MM.1S (cell line): ENCODE measurements at regions not wholly inside any gene's neighbourhood (a gene's known extent, or its start where the extent isn't known, plus 50 kb on each side); places are given as distances from the start of the nearest gene placed in this dataset.

ENCODE experiments used
- DNase-seq: peaks from one replicate; pipeline ENCODE4 v3.0.0-alpha.2; 2015
- H2AFZ ChIP-seq: fragments of 300-600 bp; sonication (generic); 2 replicates; pipeline ENCODE4 v1.6.0; 2016; ENCODE audit warnings: antibody characterized with exemption, low read length
- H3F3A ChIP-seq: fragments of 300-600 bp; sonication (generic); 2 replicates; pipeline ENCODE4 v1.6.1; 2016; ENCODE audit warnings: mild to moderate bottlenecking, antibody characterized with exemption, low read length, moderate library complexity, mixed read lengths; ENCODE audit not compliant: insufficient read depth
- H3K27ac ChIP-seq: fragments of 300-600 bp; sonication (generic); 2 replicates; pipeline ENCODE4 v1.5.1; 2016; ENCODE audit warnings: mild to moderate bottlenecking, low read length
- H3K27me3 ChIP-seq: fragments of 300-600 bp; sonication (generic); replicated peaks from 2 replicates; pipeline ENCODE4 v1.6.0; 2016; ENCODE audit warnings: low read length; ENCODE audit not compliant: insufficient read depth
- H3K36me3 ChIP-seq: fragments of 300-600 bp; sonication (generic); replicated peaks from 2 replicates; pipeline ENCODE4 v1.6.1; 2016; ENCODE audit warnings: mild to moderate bottlenecking, low read length, mixed read lengths; ENCODE audit not compliant: insufficient read depth
- H3K4me1 ChIP-seq: fragments of 300-600 bp; sonication (generic); 2 replicates; pipeline ENCODE4 v1.6.1; 2016; ENCODE audit warnings: low read length, mixed read lengths
- H3K4me2 ChIP-seq: fragments of 300-600 bp; sonication (generic); 2 replicates; pipeline ENCODE4 v1.6.0; 2016; ENCODE audit warnings: low read depth, low read length
- H3K4me3 ChIP-seq: fragments of 300-600 bp; sonication (generic); 2 replicates; pipeline ENCODE4 v1.5.1; 2016; ENCODE audit warnings: low read length, mixed read lengths
- H3K79me2 ChIP-seq: fragments of 300-600 bp; sonication (generic); 2 replicates; pipeline ENCODE4 v1.6.1; 2016; ENCODE audit warnings: mixed run types, low read length, mixed read lengths
- H3K9ac ChIP-seq: fragments of 300-600 bp; sonication (generic); 2 replicates; pipeline ENCODE4 v1.6.1; 2016; ENCODE audit warnings: low read length, mixed read lengths
- H3K9me2 ChIP-seq: fragments of 300-600 bp; sonication (generic); replicated peaks from 2 replicates; pipeline ENCODE4 v1.6.1; 2016; ENCODE audit warnings: mild to moderate bottlenecking, low read length, mixed read lengths; ENCODE audit not compliant: insufficient read depth
- H3K9me3 ChIP-seq: fragments of 300-600 bp; sonication (generic); replicated peaks from 2 replicates; pipeline ENCODE4 v1.6.1; 2016; ENCODE audit warnings: mild to moderate bottlenecking, low read length, mixed read lengths; ENCODE audit not compliant: insufficient read depth
- H4K20me1 ChIP-seq: fragments of 300-600 bp; sonication (generic); 2 replicates; pipeline ENCODE4 v1.6.1; 2016; ENCODE audit warnings: mild to moderate bottlenecking, low read length, moderate library complexity, mixed read lengths; ENCODE audit not compliant: insufficient read depth
- EZH2 ChIP-seq: fragments of 300-600 bp; sonication (generic); optimal IDR thresholded peaks from 2 replicates; pipeline ENCODE3; 2017; ENCODE audit warnings: low read depth, mild to moderate bottlenecking, antibody characterized with exemption, low read length, mixed read lengths
- EZH2phosphoT487 ChIP-seq: fragments of 300-600 bp; sonication (generic); IDR thresholded peaks from 2 replicates; pipeline ENCODE4 v1.6.1; 2018; ENCODE audit warnings: antibody characterized with exemption, low read length
- TF ChIP-seq, protein P1 (sequence below): fragments of 300-600 bp; sonication (generic); IDR thresholded peaks from 2 replicates; pipeline ENCODE4 v1.5.1; 2016; ENCODE audit warnings: antibody characterized with exemption, low read length, mixed read lengths

DNA sequence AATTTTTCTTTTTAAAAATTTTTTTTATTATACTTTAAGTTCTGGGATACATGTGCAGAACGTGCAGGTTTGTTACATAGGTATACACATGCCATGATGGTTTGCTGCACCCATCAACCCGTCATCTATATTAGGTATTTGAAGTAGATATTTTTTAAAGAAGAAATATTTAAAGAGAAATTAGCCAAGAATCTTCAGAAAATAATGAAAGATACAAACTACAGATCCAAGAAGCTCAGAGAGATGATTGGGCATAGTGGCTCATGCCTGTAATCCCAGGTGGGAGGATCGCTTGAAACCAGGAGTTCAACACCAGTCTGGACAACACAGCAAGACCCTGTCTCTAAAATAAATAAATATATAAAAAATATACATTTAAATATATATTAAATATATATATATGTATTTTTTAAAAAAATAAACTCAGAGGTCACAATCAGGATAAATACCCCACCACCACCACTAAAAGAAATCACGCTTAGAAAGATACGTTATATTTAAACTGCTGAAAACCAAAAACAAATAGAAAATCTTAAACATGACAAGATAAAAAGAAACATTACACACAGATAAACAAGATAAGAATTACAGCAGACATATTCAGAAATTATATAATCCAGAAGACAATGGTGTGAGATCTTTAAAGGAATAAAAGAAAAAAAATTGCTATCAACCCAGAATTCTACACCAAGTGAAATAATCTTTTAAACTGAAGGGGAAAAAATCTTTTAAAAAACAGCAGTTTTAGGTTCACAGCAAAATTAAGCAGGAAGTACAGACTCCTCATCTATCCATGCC is 57.5 kb downstream of the CSF2 start:
- Histone ChIP-seq H4K20me1 (no peaks in the 10 kb centered on the region), H3K9ac (no peak overlapping the region), H3K36me3 (no peaks in the 10 kb centered on the region), H3K27me3 (no peaks in the 10 kb centered on the region), H3K9me3 (no peaks in the 10 kb centered on the region), H3K4me3 (no peak overlapping the region), H3F3A (no peaks in the 10 kb centered on the region), H3K9me2 (no peaks in the 10 kb centered on the region), H3K4me1 (peaks cover 6% of the 10 kb centered on the region; the same call in 1 of the 2 replicates), H3K4me2 (no peak overlapping the region), H2AFZ (no peak overlapping the region), H3K27ac (no peak overlapping the region), H3K79me2 (no peaks in the 10 kb centered on the region)
- DNase-seq, result no peak
- TF ChIP-seq, protein P1, sequence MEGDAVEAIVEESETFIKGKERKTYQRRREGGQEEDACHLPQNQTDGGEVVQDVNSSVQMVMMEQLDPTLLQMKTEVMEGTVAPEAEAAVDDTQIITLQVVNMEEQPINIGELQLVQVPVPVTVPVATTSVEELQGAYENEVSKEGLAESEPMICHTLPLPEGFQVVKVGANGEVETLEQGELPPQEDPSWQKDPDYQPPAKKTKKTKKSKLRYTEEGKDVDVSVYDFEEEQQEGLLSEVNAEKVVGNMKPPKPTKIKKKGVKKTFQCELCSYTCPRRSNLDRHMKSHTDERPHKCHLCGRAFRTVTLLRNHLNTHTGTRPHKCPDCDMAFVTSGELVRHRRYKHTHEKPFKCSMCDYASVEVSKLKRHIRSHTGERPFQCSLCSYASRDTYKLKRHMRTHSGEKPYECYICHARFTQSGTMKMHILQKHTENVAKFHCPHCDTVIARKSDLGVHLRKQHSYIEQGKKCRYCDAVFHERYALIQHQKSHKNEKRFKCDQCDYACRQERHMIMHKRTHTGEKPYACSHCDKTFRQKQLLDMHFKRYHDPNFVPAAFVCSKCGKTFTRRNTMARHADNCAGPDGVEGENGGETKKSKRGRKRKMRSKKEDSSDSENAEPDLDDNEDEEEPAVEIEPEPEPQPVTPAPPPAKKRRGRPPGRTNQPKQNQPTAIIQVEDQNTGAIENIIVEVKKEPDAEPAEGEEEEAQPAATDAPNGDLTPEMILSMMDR, result no peak
- no peak for TF ChIP-seq EZH2
- no peak for TF ChIP-seq EZH2phosphoT487

DNA sequence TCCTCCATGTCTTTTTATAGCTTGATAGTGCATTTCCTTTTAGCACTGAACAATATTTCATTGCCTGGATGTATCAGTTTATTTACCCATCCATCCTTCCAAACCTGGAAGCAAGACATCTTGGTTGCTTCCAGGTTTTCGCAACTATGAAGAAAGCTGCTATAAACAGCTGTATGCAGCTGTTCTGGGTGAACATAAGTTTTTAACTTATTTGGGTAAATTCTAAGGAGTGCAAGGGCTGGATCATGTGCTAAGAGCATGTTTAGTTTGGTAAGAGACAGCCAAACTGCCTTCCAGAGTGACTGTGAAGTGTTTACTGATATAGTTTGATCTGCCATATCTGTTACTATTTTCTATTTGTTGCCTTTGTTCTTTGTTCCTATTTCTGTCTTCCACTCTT is 58.5 kb downstream of the CSF2 start:
- Histone ChIP-seq H3K36me3 (no peaks in the 10 kb centered on the region), H3K4me2 (no peak overlapping the region), H2AFZ (no peak overlapping the region), H3F3A (no peaks in the 10 kb centered on the region), H3K27me3 (no peaks in the 10 kb centered on the region), H3K9me3 (no peaks in the 10 kb centered on the region), H3K27ac (no peak overlapping the region), H3K9ac (no peak overlapping the region), H3K4me3 (no peak overlapping the region), H4K20me1 (no peaks in the 10 kb centered on the region), H3K9me2 (no peaks in the 10 kb centered on the region), H3K4me1 (peaks cover 6% of the 10 kb centered on the region; the same call in 1 of the 2 replicates), H3K79me2 (no peaks in the 10 kb centered on the region)
- DNase-seq, result no peak
- TF ChIP-seq, protein P1, result no peak
- no peak for TF ChIP-seq EZH2phosphoT487
- no peak for TF ChIP-seq EZH2

DNA sequence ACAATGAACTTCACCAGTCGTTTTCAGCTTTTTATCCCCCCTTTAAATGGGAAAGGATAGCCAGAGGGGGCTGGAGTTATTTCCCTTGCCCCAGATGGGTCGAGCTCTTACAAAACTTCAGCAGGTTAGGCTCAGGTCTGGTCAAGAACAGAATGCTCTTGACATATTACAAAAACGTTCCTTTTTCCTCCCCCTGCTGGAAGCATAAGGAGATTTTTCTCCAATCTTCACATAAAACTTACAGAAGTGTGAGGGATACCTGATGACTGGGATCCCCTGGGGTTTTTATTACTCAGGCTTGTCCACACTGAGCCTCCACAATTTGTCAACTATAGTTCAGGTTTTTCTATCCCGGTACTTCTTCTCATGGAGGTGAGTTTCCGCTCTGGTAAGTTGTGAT is 60.8 kb downstream of the CSF2 start:
- H3K79me2 ChIP-seq, result no peaks in the 10 kb centered on the region
- H3K4me2 ChIP-seq, result no peak overlapping the region
- peaks cover 12% of the 10 kb centered on the region for H3K4me1 ChIP-seq
- H3K4me3 ChIP-seq, result no peak overlapping the region
- no peaks in the 10 kb centered on the region for H3F3A ChIP-seq
- no peaks in the 10 kb centered on the region for H4K20me1 ChIP-seq
- TF ChIP-seq EZH2phosphoT487 (no peak), EZH2 (no peak)
- TF ChIP-seq, protein P1, result peak; percentile 49
- H3K9ac ChIP-seq, result no peak overlapping the region
- no peaks in the 10 kb centered on the region for H3K9me3 ChIP-seq
- H3K9me2 ChIP-seq, result no peaks in the 10 kb centered on the region
- no peaks in the 10 kb centered on the region for H3K36me3 ChIP-seq
- no peak overlapping the region for H3K27ac ChIP-seq
- DNase-seq, result peak; percentile 61
- peak overlapping the region; percentile 17; the same call in 1 of the 2 replicates for H2AFZ ChIP-seq
- H3K27me3 ChIP-seq, result no peaks in the 10 kb centered on the region
